MCF 10A (cell line): ENCODE measurements at regions not wholly inside any gene's neighbourhood (a gene's known extent, or its start where the extent isn't known, plus 50 kb on each side); places are given as distances from the start of the nearest gene placed in this dataset.

Experiments used
- BruUV-seq: library from RNA; stranded (reverse); fragments of 400-500 nt; replicated peaks from 2 replicates; lab custom pipeline; 2021; lab: Mats Ljungman, UMichigan
- CTCF ChIA-PET: fragments of 300-600 bp; sonication (Branson Sonifier 250); formaldehyde crosslinking; extraction: SDS; loops from one replicate; lab custom pipeline; 2021; ENCODE audit warnings: antibody characterized with exemption, inconsistent platforms; lab: Yijun Ruan, JAX
- POLR2A ChIA-PET: fragments of 300-600, 350-650 bp; sonication (Branson Sonifier 250); formaldehyde crosslinking; extraction: SDS; loops from one replicate; lab custom pipeline; 2020; ENCODE audit warnings: antibody characterized with exemption, inconsistent platforms; lab: Yijun Ruan, JAX
- DNase-seq: peaks from one replicate; pipeline ENCODE4 v3.0.0-alpha.2; 2018; ENCODE audit not compliant: unreplicated experiment
- H3K27ac Mint-ChIP-seq: one replicate; pipeline ENCODE4 v1.8.0; 2022; ENCODE audit warnings: mild to moderate bottlenecking, low read depth, mixed read lengths; ENCODE audit not compliant: unreplicated experiment
- H3K27me3 Mint-ChIP-seq: one replicate; pipeline ENCODE4 v1.8.0; 2022; ENCODE audit warnings: mixed read lengths; ENCODE audit not compliant: insufficient read depth, unreplicated experiment
- H3K36me3 Mint-ChIP-seq: one replicate; pipeline ENCODE4 v1.8.0; 2022; ENCODE audit warnings: mild to moderate bottlenecking, moderate library complexity, mixed read lengths; ENCODE audit not compliant: insufficient read depth, unreplicated experiment
- H3K4me1 Mint-ChIP-seq: one replicate; pipeline ENCODE4 v1.8.0; 2022; ENCODE audit warnings: mixed read lengths; ENCODE audit not compliant: insufficient read depth, unreplicated experiment
- H3K4me3 Mint-ChIP-seq: one replicate; pipeline ENCODE4 v1.8.0; 2022; ENCODE audit warnings: mild to moderate bottlenecking, moderate library complexity, mixed read lengths; ENCODE audit not compliant: unreplicated experiment
- H3K9me3 Mint-ChIP-seq: one replicate; pipeline ENCODE4 v1.8.0; 2022; ENCODE audit warnings: mixed read lengths; ENCODE audit not compliant: unreplicated experiment
- intact Hi-C: fragments of 100-400 bp; cut with micrococcal nuclease; formaldehyde crosslinking; loops from 2 replicates; pipeline ENCODE4 v1.14.1; 2022
- TF ChIP-seq, protein P1 (sequence below): fragments of 200-600 bp; IDR thresholded peaks from one replicate; pipeline ENCODE4 v1.8.0; 2022; ENCODE audit warnings: antibody characterized with exemption, mild to moderate bottlenecking; ENCODE audit not compliant: unreplicated experiment

DNA sequence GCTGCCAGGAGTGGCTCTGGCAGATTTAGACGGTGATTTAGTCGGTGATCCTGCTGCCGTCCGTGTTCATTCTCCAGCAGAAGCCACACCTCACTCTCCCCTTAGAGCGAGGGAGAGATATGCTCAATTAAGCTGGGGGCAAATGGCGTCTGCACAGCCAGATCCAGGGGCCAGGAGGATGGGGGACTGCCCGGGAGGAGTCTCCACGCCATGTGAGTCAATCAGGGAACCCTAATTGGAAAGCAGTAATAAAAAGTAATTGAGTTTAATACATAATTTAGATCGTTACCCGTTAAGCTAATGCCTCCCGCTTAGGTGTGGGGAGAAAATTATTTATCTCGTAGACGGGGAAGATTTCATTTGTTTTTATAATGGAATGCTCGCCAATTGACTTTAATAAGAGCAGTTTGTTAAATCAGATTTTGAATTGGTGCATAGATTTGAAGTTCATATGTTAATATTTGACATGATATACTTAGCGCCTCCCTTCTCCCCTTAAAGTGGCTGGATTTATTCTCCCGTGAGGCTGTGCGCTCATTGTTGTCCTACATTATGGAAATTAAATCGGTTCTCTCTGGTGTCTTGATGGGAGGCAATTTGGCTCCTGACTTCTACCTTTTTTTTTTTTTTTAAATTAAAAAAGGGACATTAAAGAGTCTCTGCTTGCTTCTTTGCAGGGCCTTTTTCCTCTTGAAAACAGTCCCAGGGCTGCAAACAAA lies 104.9 kb upstream of the C14orf180 start:
- Mint-ChIP-seq H3K36me3 (no peaks in the 10 kb centered on the region), H3K27me3 (peaks cover 46% of the 10 kb centered on the region), H3K4me1 (no peaks in the 10 kb centered on the region), H3K4me3 (no peak overlapping the region), H3K9me3 (peaks cover 7% of the 10 kb centered on the region), H3K27ac (no peak overlapping the region)
- TF ChIP-seq, protein P1, sequence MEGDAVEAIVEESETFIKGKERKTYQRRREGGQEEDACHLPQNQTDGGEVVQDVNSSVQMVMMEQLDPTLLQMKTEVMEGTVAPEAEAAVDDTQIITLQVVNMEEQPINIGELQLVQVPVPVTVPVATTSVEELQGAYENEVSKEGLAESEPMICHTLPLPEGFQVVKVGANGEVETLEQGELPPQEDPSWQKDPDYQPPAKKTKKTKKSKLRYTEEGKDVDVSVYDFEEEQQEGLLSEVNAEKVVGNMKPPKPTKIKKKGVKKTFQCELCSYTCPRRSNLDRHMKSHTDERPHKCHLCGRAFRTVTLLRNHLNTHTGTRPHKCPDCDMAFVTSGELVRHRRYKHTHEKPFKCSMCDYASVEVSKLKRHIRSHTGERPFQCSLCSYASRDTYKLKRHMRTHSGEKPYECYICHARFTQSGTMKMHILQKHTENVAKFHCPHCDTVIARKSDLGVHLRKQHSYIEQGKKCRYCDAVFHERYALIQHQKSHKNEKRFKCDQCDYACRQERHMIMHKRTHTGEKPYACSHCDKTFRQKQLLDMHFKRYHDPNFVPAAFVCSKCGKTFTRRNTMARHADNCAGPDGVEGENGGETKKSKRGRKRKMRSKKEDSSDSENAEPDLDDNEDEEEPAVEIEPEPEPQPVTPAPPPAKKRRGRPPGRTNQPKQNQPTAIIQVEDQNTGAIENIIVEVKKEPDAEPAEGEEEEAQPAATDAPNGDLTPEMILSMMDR: no peak
- ChIA-PET CTCF (interaction anchor here (0.6 kb wide), 1 partner anchor 90 kb away, joined by 3 read pairs; no protein-coding TSS in a partner anchor), POLR2A (interaction anchor here (0.6 kb wide), 1 partner anchor 9 kb away, joined by 3 read pairs; no protein-coding TSS in a partner anchor)
- intact Hi-C loops: no loop called here
- no TSS peak for BruUV-seq
- no peak for DNase-seq

DNA sequence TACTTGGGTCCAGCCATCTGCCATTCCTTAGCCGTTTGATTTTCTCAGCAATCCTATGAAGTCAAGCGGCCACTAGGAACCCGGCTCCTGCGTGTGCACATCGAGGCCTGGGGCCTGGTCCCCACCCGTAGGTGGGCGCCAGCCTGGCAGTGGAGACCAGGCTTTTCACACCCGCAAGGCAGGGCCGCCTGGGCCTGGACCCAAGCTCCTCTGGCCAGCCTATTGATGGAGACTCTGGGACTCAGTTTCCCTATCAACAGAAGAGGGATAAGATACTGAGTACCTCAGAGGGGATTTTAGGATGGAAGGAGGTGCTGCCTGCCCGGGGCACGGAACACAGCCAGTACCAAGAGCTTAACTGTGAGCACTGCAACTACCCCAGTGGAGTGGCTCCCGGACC lies 104.3 kb upstream of the C14orf180 start:
- ChIA-PET POLR2A (no interaction called here), CTCF (interaction anchor here (0.6 kb wide), 1 partner anchor 89 kb away, joined by 3 read pairs; no protein-coding TSS in a partner anchor)
- H3K4me1 Mint-ChIP-seq: no peaks in the 10 kb centered on the region
- no peak overlapping the region for H3K4me3 Mint-ChIP-seq
- TF ChIP-seq, protein P1: no peak
- no peak overlapping the region for H3K27ac Mint-ChIP-seq
- intact Hi-C loops: no loop called here
- no peak for DNase-seq
- H3K9me3 Mint-ChIP-seq: peaks cover 7% of the 10 kb centered on the region
- peaks cover 41% of the 10 kb centered on the region for H3K27me3 Mint-ChIP-seq
- no TSS peak for BruUV-seq
- H3K36me3 Mint-ChIP-seq: no peaks in the 10 kb centered on the region

- no peaks in the 10 kb centered on the region for H3K4me1 Mint-ChIP-seq
- ChIA-PET CTCF (no interaction called here), POLR2A (no interaction called here)
- no TSS peak for BruUV-seq
- TF ChIP-seq, protein P1: no peak
- H3K27ac Mint-ChIP-seq: no peak overlapping the region
- no peak for DNase-seq
- H3K4me3 Mint-ChIP-seq: no peak overlapping the region
- peaks cover 8% of the 10 kb centered on the region for H3K9me3 Mint-ChIP-seq
- H3K36me3 Mint-ChIP-seq: no peaks in the 10 kb centered on the region
- peaks cover 41% of the 10 kb centered on the region for H3K27me3 Mint-ChIP-seq
- intact Hi-C loops: no loop called here
Measured at GRCh38 chr14:104475802-104476201, 103.8 kb upstream of the C14orf180 start.

GRCh38 chr14:104476437-104476836 lies 103.1 kb upstream of the C14orf180 start:
- no peak for DNase-seq
- POLR2A ChIA-PET: no interaction called here
- BruUV-seq: no TSS peak

More at GRCh38 chr14:104476437-104476836, 103.1 kb upstream of the C14orf180 start:
- H3K27me3 Mint-ChIP-seq: peaks cover 39% of the 10 kb centered on the region
- TF ChIP-seq, protein P1: no peak
- H3K36me3 Mint-ChIP-seq: no peaks in the 10 kb centered on the region
- intact Hi-C loops: no loop called here
- H3K9me3 Mint-ChIP-seq: peaks cover 14% of the 10 kb centered on the region
- H3K27ac Mint-ChIP-seq: no peak overlapping the region
- H3K4me3 Mint-ChIP-seq: no peak overlapping the region
- CTCF ChIA-PET: no interaction called here
- no peaks in the 10 kb centered on the region for H3K4me1 Mint-ChIP-seq
